Testis (tissue), 2 donors: ENCODE measurements at regions not wholly inside any gene's neighbourhood (a gene's known extent, or its start where the extent isn't known, plus 50 kb on each side); places are given as distances from the start of the nearest gene placed in this dataset.

Experiments used
- CTCF ChIP-seq, 3 experiments: fragments of 450-650 bp in 2 of 3; fragments of 200-600 bp in 1 of 3; sonication (generic) in 1 of 3; IDR thresholded peaks; one replicate each; pipeline ENCODE4 v1.5.1; 2016 to 2019; ENCODE audit warnings: antibody characterized with exemption in 3 of 3, mild to moderate bottlenecking in 2 of 3, moderate library complexity in 1 of 3
- POLR2A ChIP-seq: fragments of 450-650 bp; IDR thresholded peaks from one replicate; pipeline ENCODE4 v1.6.1; 2017; ENCODE audit warnings: antibody characterized with exemption, mild to moderate bottlenecking, moderate library complexity

GRCh38 chr10:34866848-34867247, 51.8 kb upstream of the PARD3 start:
- TF ChIP-seq CTCF (IDR thresholded peaks at IDR 0.05) = no peak
- TF ChIP-seq POLR2A = no peak
